ENCODE measurements at regions not wholly inside any gene's neighbourhood (a gene's known extent, or its start where the extent isn't known, plus 50 kb on each side); places are given as distances from the start of the nearest gene placed in this dataset.
"Not testable (repeated sequence)": the region's sequence is repeated elsewhere in the genome, so short reads cannot be mapped to it uniquely, and the experiment has no call there.

GRCh38 chr18:1057367-1057766 lies 152.7 kb downstream of the ADCYAP1 start:
- no peak for TF ChIP-seq CTCF (IDR thresholded peaks at IDR 0.05; ENCODE audit: insufficient read depth, missing control alignments)
- DNase-seq (ENCODE audit: insufficient read length, low spot score) (no peak), FAIRE-seq (no peak)

GRCh38 chr18:1062588-1062987 lies 157.9 kb downstream of the ADCYAP1 start:
- FAIRE-seq (no peak), DNase-seq (ENCODE audit: insufficient read length, low spot score) (no peak)

GRCh38 chr18:1075322-1075721 lies 170.7 kb downstream of the ADCYAP1 start:
- TF ChIP-seq CTCF (IDR thresholded peaks at IDR 0.05; ENCODE audit: insufficient read depth, missing control alignments), result no peak
- DNase-seq (ENCODE audit: insufficient read length, low spot score) (no peak), FAIRE-seq (no peak)

More at GRCh38 chr18:1062588-1062987, 157.9 kb downstream of the ADCYAP1 start:
- TF ChIP-seq CTCF (IDR thresholded peaks at IDR 0.05; ENCODE audit: insufficient read depth, missing control alignments), result no peak

- FAIRE-seq, result no peak
- DNase-seq (ENCODE audit: insufficient read length, low spot score), result no peak
- no peak for TF ChIP-seq CTCF (IDR thresholded peaks at IDR 0.05; ENCODE audit: insufficient read depth, missing control alignments)
Observed at GRCh38 chr18:1075876-1076275, 171.2 kb downstream of the ADCYAP1 start.

GRCh38 chr18:1078301-1078700 lies 173.6 kb downstream of the ADCYAP1 start:
- no peak for TF ChIP-seq CTCF (IDR thresholded peaks at IDR 0.05; ENCODE audit: insufficient read depth, missing control alignments)
- DNase-seq (ENCODE audit: insufficient read length, low spot score) (no peak), FAIRE-seq (no peak)

- not testable (repeated sequence) for FAIRE-seq; DNase-seq (ENCODE audit: insufficient read length, low spot score)
Observed at GRCh38 chr18:1083675-1084074, 179.0 kb downstream of the ADCYAP1 start.

GRCh38 chr18:1090758-1091157 lies 186.1 kb downstream of the ADCYAP1 start:
- FAIRE-seq (no peak), DNase-seq (ENCODE audit: insufficient read length, low spot score) (no peak)

More at GRCh38 chr18:1090758-1091157, 186.1 kb downstream of the ADCYAP1 start:
- TF ChIP-seq CTCF (IDR thresholded peaks at IDR 0.05; ENCODE audit: insufficient read depth, missing control alignments), result no peak

Data from D721Med (cell line).